GM03348 (cell line): ENCODE measurements at regions not wholly inside any gene's neighbourhood (a gene's known extent, or its start where the extent isn't known, plus 50 kb on each side); places are given as distances from the start of the nearest gene placed in this dataset.
A peak's percentile ranks its signal among the peaks of the same experiment; 100 is the strongest.
"Not testable (repeated sequence)": the region's sequence is repeated elsewhere in the genome, so short reads cannot be mapped to it uniquely, and the experiment has no call there.

Experiments used
- DNase-seq: peaks from one replicate; pipeline ENCODE4 v3.0.0; 2012; ENCODE audit warnings: low spot score

GRCh38 chr2:114018464-114018863 lies 128.6 kb downstream of the ACTR3 start:
- not testable (repeated sequence) for DNase-seq

- DNase-seq = no peak
Measured at GRCh38 chr2:114020668-114021067, 130.8 kb downstream of the ACTR3 start.

GRCh38 chr2:114022360-114023085 lies 132.6 kb downstream of the ACTR3 start:
- DNase-seq = peak; percentile 42

- DNase-seq = no peak
Measured at GRCh38 chr2:114024326-114024725, 134.4 kb downstream of the ACTR3 start.

DNA sequence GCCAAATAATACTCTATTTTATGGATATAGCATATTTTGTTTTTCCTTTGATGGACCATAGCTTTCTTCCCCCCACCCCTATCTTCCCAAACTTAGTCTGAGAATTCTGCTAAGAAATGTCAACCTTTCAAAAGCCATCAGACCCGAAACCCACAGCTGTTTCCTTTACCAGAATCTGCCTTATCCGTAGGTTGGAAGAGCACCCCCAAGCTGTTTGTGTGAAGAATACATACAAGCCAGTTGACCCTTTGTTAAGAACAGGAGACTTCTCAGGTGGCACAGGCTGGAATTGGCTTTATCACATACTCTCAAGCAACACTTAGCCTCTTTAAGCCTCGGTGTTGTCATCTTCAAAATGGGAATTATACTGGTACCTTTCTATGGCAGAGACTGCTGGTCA lies 135.1 kb downstream of the ACTR3 start:
- no peak for DNase-seq

DNA sequence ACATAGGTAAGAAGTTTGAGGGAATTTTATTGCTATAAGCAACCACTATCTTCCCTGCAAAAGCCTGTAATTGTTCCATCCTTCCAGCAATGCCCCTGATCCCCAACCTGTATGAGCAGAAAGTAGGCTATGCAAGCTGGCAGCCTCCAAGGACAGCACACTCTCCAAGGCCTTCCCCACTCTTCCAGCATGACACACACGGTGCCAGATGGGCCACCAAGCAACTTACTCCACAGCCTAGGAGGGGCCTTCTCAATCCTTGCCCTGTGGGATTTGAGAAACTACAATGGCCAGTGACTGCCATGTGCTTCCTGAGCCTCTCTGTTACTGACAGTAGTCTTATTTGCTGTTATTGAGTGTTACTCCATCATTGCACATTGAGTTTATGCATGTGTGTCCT lies 137.5 kb downstream of the ACTR3 start:
- no peak for DNase-seq

- DNase-seq = no peak
Measured at GRCh38 chr2:114031605-114032505, 142.0 kb downstream of the ACTR3 start.

DNA sequence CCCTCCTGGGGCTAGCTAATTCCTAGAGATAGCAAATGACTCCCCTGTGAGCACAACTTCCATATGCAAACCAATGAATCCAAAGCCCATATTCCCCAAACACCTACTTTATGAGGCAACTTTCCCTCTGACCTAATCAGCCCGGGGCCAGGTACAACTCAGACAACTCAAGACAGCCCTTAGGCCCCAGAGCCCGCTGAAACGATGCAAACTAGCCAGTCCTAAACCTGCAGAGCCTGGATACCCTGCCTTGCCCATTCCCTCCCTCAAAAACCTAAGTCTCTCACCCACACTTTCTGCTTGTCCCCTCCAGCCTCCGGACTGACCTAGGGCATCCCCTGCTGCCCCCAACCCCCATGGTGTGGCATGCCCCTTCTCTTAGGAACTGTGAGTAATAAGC lies 142.8 kb downstream of the ACTR3 start:
- no peak for DNase-seq

DNA sequence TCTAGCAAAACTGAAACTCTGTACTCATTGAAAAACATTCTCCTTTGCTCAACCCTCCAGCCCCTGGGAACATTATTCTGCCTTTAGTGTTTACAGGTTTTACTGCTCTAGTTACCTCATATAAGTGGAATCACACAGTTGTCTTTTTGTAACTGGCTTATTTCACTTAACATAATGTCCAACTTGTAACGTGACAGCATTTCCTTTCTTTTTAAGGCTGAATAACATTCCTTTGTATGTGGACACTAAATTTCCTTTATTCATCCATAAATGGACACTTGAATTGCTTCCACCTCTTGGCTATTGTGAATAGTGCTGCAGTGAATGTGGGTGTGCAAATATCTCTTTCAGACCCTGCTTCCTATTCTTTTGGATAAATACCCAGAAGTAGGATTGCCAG lies 144.9 kb downstream of the ACTR3 start:
- no peak for DNase-seq

DNA sequence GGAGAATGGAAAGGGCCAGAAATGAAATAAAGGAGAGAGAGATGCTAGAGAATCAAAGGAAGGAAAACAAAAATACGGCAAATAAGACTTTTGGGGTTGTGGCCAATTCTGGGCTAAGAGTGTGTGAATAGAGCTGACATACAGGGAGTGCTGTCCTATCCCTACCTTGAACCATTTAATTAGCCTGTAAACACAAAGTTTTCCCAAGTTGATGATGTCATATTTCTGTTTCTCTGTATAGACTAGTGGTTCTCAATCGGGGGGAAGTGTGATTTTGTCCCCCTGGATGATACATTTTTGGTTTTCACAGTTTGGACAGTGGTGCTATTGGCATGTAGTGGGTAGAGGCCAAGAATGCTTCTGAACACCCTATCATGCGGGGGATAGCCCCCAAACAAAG lies 148.8 kb downstream of the ACTR3 start:
- DNase-seq = no peak

DNA sequence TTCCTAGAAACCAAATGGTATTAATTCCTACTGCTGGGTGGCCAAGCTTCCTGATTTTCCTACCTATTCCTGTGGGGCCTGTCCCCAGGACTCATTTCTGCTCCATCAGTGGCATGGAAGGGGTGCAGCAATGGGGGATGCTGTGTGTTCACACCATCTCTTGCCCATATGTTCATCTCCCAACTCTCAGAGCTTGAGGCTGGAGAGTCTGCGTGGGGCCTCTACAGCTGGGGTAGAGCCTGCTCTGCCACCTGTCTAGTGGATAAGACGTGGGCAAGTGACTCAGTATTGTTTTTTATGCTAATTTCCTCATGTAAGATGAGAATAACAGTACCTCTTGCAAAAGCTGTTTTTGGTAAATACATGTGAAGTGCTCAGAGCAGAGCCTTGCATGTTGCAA lies 149.8 kb downstream of the ACTR3 start:
- no peak for DNase-seq

GRCh38 chr2:114040826-114041225 lies 150.9 kb downstream of the ACTR3 start:
- DNase-seq = no peak

GRCh38 chr2:114044985-114045384 lies 155.1 kb downstream of the ACTR3 start:
- DNase-seq = no peak

GRCh38 chr2:114046373-114046772 lies 156.5 kb downstream of the ACTR3 start:
- no peak for DNase-seq

DNA sequence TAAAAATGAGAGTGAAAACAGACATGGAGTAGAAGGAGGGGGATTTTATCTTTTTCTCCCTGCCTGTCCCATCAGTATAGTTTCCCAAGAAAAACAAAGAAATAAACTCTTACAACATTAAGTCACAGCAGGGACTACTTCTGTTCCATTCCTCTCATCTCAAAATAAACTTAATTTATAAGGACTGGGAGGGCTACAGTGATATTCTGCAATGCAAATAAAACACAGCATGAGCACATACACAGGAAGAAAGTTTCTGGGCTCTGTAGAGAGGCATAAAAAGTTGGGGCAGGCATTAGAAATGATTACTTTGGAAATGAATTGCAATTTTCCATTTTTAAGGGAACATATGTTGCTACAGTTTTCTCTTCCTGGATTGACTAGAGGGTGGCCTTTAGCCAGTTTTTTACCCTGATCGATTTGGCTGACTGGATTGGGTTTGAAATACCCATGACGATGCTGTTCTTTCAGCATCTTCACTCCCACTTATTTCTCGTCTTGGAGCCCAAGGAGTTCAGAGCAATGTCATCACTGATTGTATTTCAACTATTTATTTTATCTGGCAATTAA lies 157.1 kb downstream of the ACTR3 start:
- no peak for DNase-seq

- DNase-seq = no peak
Measured at GRCh38 chr2:114049280-114049679, 159.4 kb downstream of the ACTR3 start.

GRCh38 chr2:114049826-114050225 lies 159.9 kb downstream of the ACTR3 start:
- DNase-seq = no peak

- no peak for DNase-seq
Measured at GRCh38 chr2:114056294-114057143, 166.6 kb downstream of the ACTR3 start.

GRCh38 chr2:114057638-114058037 lies 167.7 kb downstream of the ACTR3 start:
- no peak for DNase-seq

GRCh38 chr2:114061566-114062098 lies 171.7 kb downstream of the ACTR3 start:
- DNase-seq = no peak

GRCh38 chr2:114063346-114063745 lies 173.5 kb downstream of the ACTR3 start:
- DNase-seq = no peak

DNA sequence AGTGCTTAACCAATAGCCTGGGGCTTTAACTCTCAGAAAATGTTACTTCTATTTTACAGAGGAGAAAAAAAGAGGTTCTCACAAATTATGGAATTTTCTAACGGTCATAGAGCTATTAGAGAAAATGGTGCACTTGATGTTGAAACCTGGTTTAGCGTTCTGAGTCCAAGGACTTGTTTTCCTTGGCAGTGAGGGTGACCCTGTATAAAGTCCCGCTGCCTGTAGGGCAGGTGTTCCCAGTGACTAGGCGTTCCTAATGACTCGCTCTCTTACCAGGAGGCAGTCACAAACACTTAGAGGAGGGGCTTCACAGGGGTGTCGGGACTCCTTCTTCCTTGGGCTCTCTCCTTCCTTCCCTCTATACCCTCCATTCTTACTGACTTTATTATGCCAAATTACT lies 175.8 kb downstream of the ACTR3 start:
- DNase-seq = no peak
